ENCODE measurements at regions not wholly inside any gene's neighbourhood (a gene's known extent, or its start where the extent isn't known, plus 50 kb on each side); places are given as distances from the start of the nearest gene placed in this dataset.
"Not testable (repeated sequence)": the region's sequence is repeated elsewhere in the genome, so short reads cannot be mapped to it uniquely, and the experiment has no call there.

GRCh38 chr2:11885253-11885652, 138.8 kb downstream of the LPIN1 start:
- TF ChIP-seq, protein P1, sequence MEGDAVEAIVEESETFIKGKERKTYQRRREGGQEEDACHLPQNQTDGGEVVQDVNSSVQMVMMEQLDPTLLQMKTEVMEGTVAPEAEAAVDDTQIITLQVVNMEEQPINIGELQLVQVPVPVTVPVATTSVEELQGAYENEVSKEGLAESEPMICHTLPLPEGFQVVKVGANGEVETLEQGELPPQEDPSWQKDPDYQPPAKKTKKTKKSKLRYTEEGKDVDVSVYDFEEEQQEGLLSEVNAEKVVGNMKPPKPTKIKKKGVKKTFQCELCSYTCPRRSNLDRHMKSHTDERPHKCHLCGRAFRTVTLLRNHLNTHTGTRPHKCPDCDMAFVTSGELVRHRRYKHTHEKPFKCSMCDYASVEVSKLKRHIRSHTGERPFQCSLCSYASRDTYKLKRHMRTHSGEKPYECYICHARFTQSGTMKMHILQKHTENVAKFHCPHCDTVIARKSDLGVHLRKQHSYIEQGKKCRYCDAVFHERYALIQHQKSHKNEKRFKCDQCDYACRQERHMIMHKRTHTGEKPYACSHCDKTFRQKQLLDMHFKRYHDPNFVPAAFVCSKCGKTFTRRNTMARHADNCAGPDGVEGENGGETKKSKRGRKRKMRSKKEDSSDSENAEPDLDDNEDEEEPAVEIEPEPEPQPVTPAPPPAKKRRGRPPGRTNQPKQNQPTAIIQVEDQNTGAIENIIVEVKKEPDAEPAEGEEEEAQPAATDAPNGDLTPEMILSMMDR (IDR thresholded peaks at IDR 0.05): not testable (repeated sequence)
- not testable (repeated sequence) for TF ChIP-seq EP300, POLR2A (IDR thresholded peaks at IDR 0.05)

All from tibial nerve (tissue), 4 donors.